Heart right ventricle (tissue), 16 donors: ENCODE measurements at regions not wholly inside any gene's neighbourhood (a gene's known extent, or its start where the extent isn't known, plus 50 kb on each side); places are given as distances from the start of the nearest gene placed in this dataset.
A peak's percentile ranks its signal among the peaks of the same experiment; 100 is the strongest.

Experiments
- ATAC-seq, 8 donors: fragments of 200-7000 bp; cut with Tn5 transposase; one replicate each; pipeline ENCODE4 v1.9.1; 2020; ENCODE audit warnings: mild to moderate bottlenecking in 8 of 8, moderate library complexity in 8 of 8, moderate number of reproducible peaks in 1 of 8
- DNase-seq, 2 donors: peaks; one replicate each; pipeline ENCODE4 v3.0.0-alpha.2; 2020
- H3K27ac ChIP-seq, 10 donors: fragments of 200-600 bp; sonication (generic) in 2 of 10; one replicate each; pipeline versions ENCODE4 v1.5.0 to v1.8.0; 2020 to 2022; ENCODE audit warnings: mild to moderate bottlenecking in 3 of 10
- H3K27me3 ChIP-seq, 7 donors: fragments of 200-600 bp; one replicate each; pipeline ENCODE4 v1.8.0; 2021 to 2022; ENCODE audit warnings: mild to moderate bottlenecking in 2 of 7
- H3K36me3 ChIP-seq, 9 donors: fragments of 200-600 bp; sonication (generic) in 1 of 9; one replicate each; pipeline versions ENCODE4 v1.5.0 to v1.8.0; 2020 to 2022; ENCODE audit warnings: mild to moderate bottlenecking in 2 of 9
- H3K4me1 ChIP-seq, 9 donors: fragments of 200-600 bp; sonication (generic) in 1 of 9; one replicate each; pipeline versions ENCODE4 v1.5.0 to v1.8.0; 2020 to 2022; ENCODE audit warnings: mild to moderate bottlenecking in 4 of 9
- H3K4me3 ChIP-seq, 10 donors: fragments of 200-600 bp; sonication (generic) in 2 of 10; one replicate each; pipeline versions ENCODE4 v1.5.0 to v1.8.0; 2020 to 2022; ENCODE audit warnings: mild to moderate bottlenecking in 7 of 10, moderate library complexity in 2 of 10
- H3K9me3 ChIP-seq, 11 donors: fragments of 200-600 bp in 10 of 11; sonication (generic) in 2 of 11; one replicate each; pipeline versions ENCODE4 v1.5.0 to v1.8.0; 2013 to 2022; ENCODE audit warnings: mild to moderate bottlenecking in 2 of 11, control low read depth in 1 of 11, moderate library complexity in 1 of 11
- CTCF ChIP-seq, 9 donors: fragments of 200-600 bp; sonication (generic) in 2 of 9; IDR thresholded peaks; one replicate each; pipeline versions ENCODE4 v1.5.0 to v1.8.0; 2021 to 2022; ENCODE audit warnings: antibody characterized with exemption in 9 of 9, mild to moderate bottlenecking in 5 of 9, moderate library complexity in 1 of 9
- WGBS, 2 donors: extraction: QIAGEN DNeasy Blood & Tissue Kit; methylation state at CpG; one replicate each; pipeline ENCODE4 v1.1.7; 2013; ENCODE audit warnings: inconsistent platforms in 1 of 2; 5-methylcytosine and 5-hydroxymethylcytosine counted together
- intact Hi-C, 10 donors: fragments of 100-400 bp; cut with DNase I; formaldehyde crosslinking; loops; one replicate each; pipeline versions ENCODE4 v1.11.1 to v1.14.2; 2022
- donor health status: Arrhythmogenic right ventricular cardiomyopathy.
- donor health status: ischemic (EF 13 %, LVEDD 7.1; RV severe dilation, severe dysfunction).
- donor health status: healthy with polysubstance abuse.
- donor health status: DM: no; HTN: yes; CAD: no.
- donor health status: DM: no; HTN: no; CAD: no.
- donor health status: ischemic (EF 25% LVEDD 6.9; RV normal size, moderate dysfunction).
- donor health status: ischemic (EF 25% LVEDD 5.7; RV mildly dilated, moderate dysfunction).
- donor health status: healthy.
- donor health status: DM: yes; HTN: yes; CAD: no.
- donor health status: Ischemic cardiomyopathy.
- donor health status: ischemic (EF 35%, LVEDD 5.7; RV mildly dilated, moderate dysfunction).
- donor health status: nonischemic (EF 11% LVEDD 7.7; RV severe dilation, severe dysfunction).
- donor health status: DM: yes; HTN: yes; CAD: no.
- donor health status: PGD.
- donor health status: ischemic (EF 29% LVEDD 5.4; RV normal size, mild dysfunction).
- donor health status: nonischemic (EF 23%, LVEDD 6.1; RV moderate dilation, normal function).

GRCh38 chr6:168967281-168967925 lies 286.2 kb downstream of the THBS2 start:
- Histone ChIP-seq H3K27me3 (peaks cover 0 to 4% (median 0%) of the 10 kb centered on the region in 7 donors), H3K27ac (peak overlapping the region in 1 of 10 donors; percentile 36), H3K4me3 (no peak overlapping the region), H3K4me1 (peaks cover 0 to 18% (median 8%) of the 10 kb centered on the region in 9 donors), H3K9me3 (no peaks in the 10 kb centered on the region), H3K36me3 (no peaks in the 10 kb centered on the region)
- WGBS, 2 donors: 52 to 56% methylated on average over 3 of the region's 3 CpGs
- DNase-seq (no peak), ATAC-seq (peak in 1 of 8 donors; percentile 51)
- intact Hi-C loops: no loop called here
- TF ChIP-seq CTCF (IDR thresholded peaks at IDR 0.05): no peak

GRCh38 chr6:168964138-168964835 lies 289.4 kb downstream of the THBS2 start:
- TF ChIP-seq CTCF (IDR thresholded peaks at IDR 0.05): no peak
- Histone ChIP-seq H3K27me3 (peaks cover 0 to 4% (median 0%) of the 10 kb centered on the region in 7 donors), H3K4me3 (no peak overlapping the region), H3K9me3 (no peaks in the 10 kb centered on the region), H3K27ac (peak overlapping the region in 1 of 10 donors; percentile 19), H3K36me3 (no peaks in the 10 kb centered on the region), H3K4me1 (peaks cover 0 to 29% (median 8%) of the 10 kb centered on the region in 9 donors)
- ATAC-seq (no peak), DNase-seq (no peak)
- intact Hi-C loops: no loop called here
- WGBS, 2 donors: 54 to 61% methylated on average over 14 of the region's 14 CpGs

- peaks cover 0 to 4% (median 0%) of the 10 kb centered on the region in 7 donors for H3K27me3 ChIP-seq
- H3K36me3 ChIP-seq: no peaks in the 10 kb centered on the region
- TF ChIP-seq CTCF (IDR thresholded peaks at IDR 0.05): no peak
- ATAC-seq (peak in 5 of 8 donors; percentile 13 to 71 (median 39)), DNase-seq (peak in 1 of 2 donors; percentile 30)
- intact Hi-C loops: no loop called here
- peaks cover 0 to 22% (median 5%) of the 10 kb centered on the region in 9 donors for H3K4me1 ChIP-seq
- 68 to 77% methylated on average over 14 of the region's 14 CpGs for WGBS, 2 donors
- H3K4me3 ChIP-seq: no peak overlapping the region
- no peak overlapping the region for H3K27ac ChIP-seq
- no peaks in the 10 kb centered on the region for H3K9me3 ChIP-seq
Observed at GRCh38 chr6:168962886-168963285, 290.8 kb downstream of the THBS2 start.

GRCh38 chr6:168961264-168961656 lies 292.4 kb downstream of the THBS2 start:
- no peak for ATAC-seq
- H3K4me1 ChIP-seq: peaks cover 0 to 19% (median 5%) of the 10 kb centered on the region in 9 donors
- H3K27me3 ChIP-seq: peaks cover 0 to 4% (median 0%) of the 10 kb centered on the region in 7 donors
- peaks cover 0 to 5% (median 0%) of the 10 kb centered on the region in 11 donors for H3K9me3 ChIP-seq
- no peak for DNase-seq
- H3K4me3 ChIP-seq: no peak overlapping the region
- TF ChIP-seq CTCF (IDR thresholded peaks at IDR 0.05): no peak
- H3K27ac ChIP-seq: no peak overlapping the region
- H3K36me3 ChIP-seq: no peaks in the 10 kb centered on the region
- 74 to 83% methylated on average over 13 of the region's 13 CpGs for WGBS, 2 donors
- intact Hi-C loops: no loop called here
